ENCODE measurements at regions not wholly inside any gene's neighbourhood (a gene's known extent, or its start where the extent isn't known, plus 50 kb on each side); places are given as distances from the start of the nearest gene placed in this dataset.

GRCh38 chr14:84789012-84789411, 740.9 kb upstream of the FLRT2 start:
- H4K20me1 ChIP-seq (ENCODE audit: insufficient read depth, poor library complexity, severe bottlenecking), result no peaks in the 10 kb centered on the region
- no peaks in the 10 kb centered on the region for H3K9me3 ChIP-seq (ENCODE audit: low read depth)
- H3K27ac ChIP-seq, result no peak overlapping the region
- DNase-seq (ENCODE audit: low spot score), result no peak
- no peaks in the 10 kb centered on the region for H3K9me2 ChIP-seq (replicated peaks; ENCODE audit: insufficient read depth)
- no peaks in the 10 kb centered on the region for H3K4me1 ChIP-seq (ENCODE audit: insufficient read depth)
- no peak overlapping the region for H3K4me3 ChIP-seq
- no peaks in the 10 kb centered on the region for H3K79me2 ChIP-seq
- H3K4me2 ChIP-seq, result no peak overlapping the region
- H3K27me3 ChIP-seq, result no peaks in the 10 kb centered on the region
- TF ChIP-seq EZH2phosphoT487 (IDR thresholded peaks at IDR 0.05; ENCODE audit: low read depth, severe bottlenecking, unreplicated experiment), result no peak
- no peak for TF ChIP-seq EZH2 (IDR thresholded peaks at IDR 0.05; ENCODE audit: borderline replicate concordance)
- TF ChIP-seq CTCF (IDR thresholded peaks at IDR 0.05; ENCODE audit: poor library complexity), result no peak
- no peak overlapping the region for H2AFZ ChIP-seq
- WGBS (ENCODE audit: low lambda C conversion rate, missing lambda C conversion rate), result 88% methylated on average over 1 of the region's 1 CpG
- H3K36me3 ChIP-seq (replicated peaks; ENCODE audit: insufficient read depth, low read depth), result no peaks in the 10 kb centered on the region

- TF ChIP-seq CTCF (IDR thresholded peaks at IDR 0.05; ENCODE audit: poor library complexity), result no peak
- no peak for TF ChIP-seq EZH2phosphoT487 (IDR thresholded peaks at IDR 0.05; ENCODE audit: low read depth, severe bottlenecking, unreplicated experiment)
- TF ChIP-seq EZH2 (IDR thresholded peaks at IDR 0.05; ENCODE audit: borderline replicate concordance), result no peak
Observed at GRCh38 chr14:84792722-84793410, 737.1 kb upstream of the FLRT2 start.

GRCh38 chr14:84797326-84797725, 732.6 kb upstream of the FLRT2 start:
- H3K27ac ChIP-seq, result no peak overlapping the region
- H3K9me2 ChIP-seq (replicated peaks; ENCODE audit: insufficient read depth), result no peaks in the 10 kb centered on the region
- DNase-seq (ENCODE audit: low spot score), result no peak
- TF ChIP-seq EZH2phosphoT487 (IDR thresholded peaks at IDR 0.05; ENCODE audit: low read depth, severe bottlenecking, unreplicated experiment) (no peak), EZH2 (IDR thresholded peaks at IDR 0.05; ENCODE audit: borderline replicate concordance) (no peak), CTCF (IDR thresholded peaks at IDR 0.05; ENCODE audit: poor library complexity) (no peak)
- no peak overlapping the region for H3K4me2 ChIP-seq
- H4K20me1 ChIP-seq (ENCODE audit: insufficient read depth, poor library complexity, severe bottlenecking), result no peaks in the 10 kb centered on the region
- H3K9me3 ChIP-seq (ENCODE audit: low read depth), result no peaks in the 10 kb centered on the region
- H3K36me3 ChIP-seq (replicated peaks; ENCODE audit: insufficient read depth, low read depth), result no peaks in the 10 kb centered on the region
- no peak overlapping the region for H2AFZ ChIP-seq
- 90% methylated on average over 3 of the region's 3 CpGs for WGBS (ENCODE audit: low lambda C conversion rate, missing lambda C conversion rate)
- no peaks in the 10 kb centered on the region for H3K27me3 ChIP-seq
- H3K4me3 ChIP-seq, result no peak overlapping the region
- H3K79me2 ChIP-seq, result no peaks in the 10 kb centered on the region
- no peaks in the 10 kb centered on the region for H3K4me1 ChIP-seq (ENCODE audit: insufficient read depth)

More at GRCh38 chr14:84792722-84793410, 737.1 kb upstream of the FLRT2 start:
- H3K27ac ChIP-seq, result peak overlapping the region; percentile 39
- H4K20me1 ChIP-seq (ENCODE audit: insufficient read depth, poor library complexity, severe bottlenecking), result no peaks in the 10 kb centered on the region
- no peaks in the 10 kb centered on the region for H3K4me1 ChIP-seq (ENCODE audit: insufficient read depth)
- H3K36me3 ChIP-seq (replicated peaks; ENCODE audit: insufficient read depth, low read depth), result no peaks in the 10 kb centered on the region
- H3K4me3 ChIP-seq, result no peak overlapping the region
- H3K79me2 ChIP-seq, result no peaks in the 10 kb centered on the region
- H3K27me3 ChIP-seq, result no peaks in the 10 kb centered on the region
- DNase-seq (ENCODE audit: low spot score), result no peak
- H3K4me2 ChIP-seq, result peak overlapping the region; percentile 11
- H3K9me2 ChIP-seq (replicated peaks; ENCODE audit: insufficient read depth), result no peaks in the 10 kb centered on the region
- H3K9me3 ChIP-seq (ENCODE audit: low read depth), result no peaks in the 10 kb centered on the region
- WGBS (ENCODE audit: low lambda C conversion rate, missing lambda C conversion rate), result 39% methylated on average over 4 of the region's 4 CpGs
- H2AFZ ChIP-seq, result no peak overlapping the region
